BJ (cell line): ENCODE measurements at regions not wholly inside any gene's neighbourhood (a gene's known extent, or its start where the extent isn't known, plus 50 kb on each side); places are given as distances from the start of the nearest gene placed in this dataset.

Experiments used
- CTCF ChIA-PET: fragments of 350-600 bp; formaldehyde crosslinking; extraction: SDS; loops from one replicate; lab custom pipeline; 2021; ENCODE audit warnings: antibody characterized with exemption, inconsistent platforms; lab: Yijun Ruan, JAX
- POLR2A ChIA-PET: fragments of 300-600 bp; sonication (Branson Sonifier 250); formaldehyde crosslinking; extraction: SDS; loops from one replicate; lab custom pipeline; 2021; ENCODE audit warnings: antibody characterized with exemption; lab: Charles Lee
- DNase-seq: peaks from one replicate; pipeline ENCODE4 v3.0.0-alpha.2; 2011; ENCODE audit warnings: low read depth
- H3K27me3 ChIP-seq: 2 replicates; pipeline ENCODE4 v1.6.0; 2011; ENCODE audit warnings: low read length; ENCODE audit not compliant: control insufficient read depth, insufficient read depth
- H3K36me3 ChIP-seq: 2 replicates; pipeline ENCODE4 v1.5.1; 2011; ENCODE audit warnings: low read length; ENCODE audit not compliant: control insufficient read depth, insufficient read depth
- H3K4me3 ChIP-seq: 2 replicates; pipeline ENCODE4 v1.5.1; 2011; ENCODE audit warnings: low read depth, mild to moderate bottlenecking, control low read depth, low read length
- TF ChIP-seq, protein P1 (sequence below): IDR thresholded peaks from 2 replicates; pipeline ENCODE4 v1.5.1; 2011; ENCODE audit warnings: low read depth, mild to moderate bottlenecking, control low read depth, inconsistent platforms, low read length, moderate library complexity; ENCODE audit not compliant: insufficient read depth

- Histone ChIP-seq H3K27me3 (no peaks in the 10 kb centered on the region), H3K4me3 (no peak overlapping the region), H3K36me3 (no peaks in the 10 kb centered on the region)
- DNase-seq: no peak
- POLR2A ChIA-PET: interaction anchor here (0.8 to 1.3 kb wide), 2 partner anchors 71 to 73 kb away, joined by 3 read pairs; no protein-coding TSS in a partner anchor
- CTCF ChIA-PET: interaction anchor here (0.7 to 1.7 kb wide), 2 partner anchors 9 to 103 kb away, joined by 3 to 4 read pairs; no protein-coding TSS in a partner anchor
- TF ChIP-seq, protein P1, sequence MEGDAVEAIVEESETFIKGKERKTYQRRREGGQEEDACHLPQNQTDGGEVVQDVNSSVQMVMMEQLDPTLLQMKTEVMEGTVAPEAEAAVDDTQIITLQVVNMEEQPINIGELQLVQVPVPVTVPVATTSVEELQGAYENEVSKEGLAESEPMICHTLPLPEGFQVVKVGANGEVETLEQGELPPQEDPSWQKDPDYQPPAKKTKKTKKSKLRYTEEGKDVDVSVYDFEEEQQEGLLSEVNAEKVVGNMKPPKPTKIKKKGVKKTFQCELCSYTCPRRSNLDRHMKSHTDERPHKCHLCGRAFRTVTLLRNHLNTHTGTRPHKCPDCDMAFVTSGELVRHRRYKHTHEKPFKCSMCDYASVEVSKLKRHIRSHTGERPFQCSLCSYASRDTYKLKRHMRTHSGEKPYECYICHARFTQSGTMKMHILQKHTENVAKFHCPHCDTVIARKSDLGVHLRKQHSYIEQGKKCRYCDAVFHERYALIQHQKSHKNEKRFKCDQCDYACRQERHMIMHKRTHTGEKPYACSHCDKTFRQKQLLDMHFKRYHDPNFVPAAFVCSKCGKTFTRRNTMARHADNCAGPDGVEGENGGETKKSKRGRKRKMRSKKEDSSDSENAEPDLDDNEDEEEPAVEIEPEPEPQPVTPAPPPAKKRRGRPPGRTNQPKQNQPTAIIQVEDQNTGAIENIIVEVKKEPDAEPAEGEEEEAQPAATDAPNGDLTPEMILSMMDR: no peak
Measured at GRCh38 chr14:80316441-80316840, 105.1 kb upstream of the DIO2 start.

- Histone ChIP-seq H3K27me3 (no peaks in the 10 kb centered on the region), H3K36me3 (no peaks in the 10 kb centered on the region), H3K4me3 (no peak overlapping the region)
- peak; percentile 52 for DNase-seq
- ChIA-PET CTCF (interaction anchor here (1.7 kb wide), 1 partner anchor 10 kb away, joined by 4 read pairs; no protein-coding TSS in a partner anchor), POLR2A (interaction anchor here (0.8 to 1.3 kb wide), 4 partner anchors 37 to 323 kb away, joined by 3 to 5 read pairs (median 3); no protein-coding TSS in a partner anchor)
- TF ChIP-seq, protein P1: no peak
Measured at GRCh38 chr14:80315681-80316080, 104.4 kb upstream of the DIO2 start.

- ChIA-PET CTCF (interaction anchor here (0.9 to 2.1 kb wide), 4 partner anchors 11 to 322 kb away, joined by 3 to 5 read pairs (median 4); no protein-coding TSS in a partner anchor), POLR2A (interaction anchor here (1.0 kb wide), 1 partner anchor 74 kb away, joined by 3 read pairs; no protein-coding TSS in a partner anchor)
- DNase-seq: peak; percentile 90
- H3K36me3 ChIP-seq: no peaks in the 10 kb centered on the region
- TF ChIP-seq, protein P1: no peak
- no peak overlapping the region for H3K4me3 ChIP-seq
- H3K27me3 ChIP-seq: no peaks in the 10 kb centered on the region
Measured at GRCh38 chr14:80313806-80314205, 102.5 kb upstream of the DIO2 start.

- TF ChIP-seq, protein P1: no peak
- Histone ChIP-seq H3K4me3 (no peak overlapping the region), H3K36me3 (no peaks in the 10 kb centered on the region), H3K27me3 (no peaks in the 10 kb centered on the region)
- POLR2A ChIA-PET: no interaction called here
- DNase-seq: no peak
- CTCF ChIA-PET: no interaction called here
Measured at GRCh38 chr14:80310938-80311750, 99.8 kb upstream of the DIO2 start.

DNA sequence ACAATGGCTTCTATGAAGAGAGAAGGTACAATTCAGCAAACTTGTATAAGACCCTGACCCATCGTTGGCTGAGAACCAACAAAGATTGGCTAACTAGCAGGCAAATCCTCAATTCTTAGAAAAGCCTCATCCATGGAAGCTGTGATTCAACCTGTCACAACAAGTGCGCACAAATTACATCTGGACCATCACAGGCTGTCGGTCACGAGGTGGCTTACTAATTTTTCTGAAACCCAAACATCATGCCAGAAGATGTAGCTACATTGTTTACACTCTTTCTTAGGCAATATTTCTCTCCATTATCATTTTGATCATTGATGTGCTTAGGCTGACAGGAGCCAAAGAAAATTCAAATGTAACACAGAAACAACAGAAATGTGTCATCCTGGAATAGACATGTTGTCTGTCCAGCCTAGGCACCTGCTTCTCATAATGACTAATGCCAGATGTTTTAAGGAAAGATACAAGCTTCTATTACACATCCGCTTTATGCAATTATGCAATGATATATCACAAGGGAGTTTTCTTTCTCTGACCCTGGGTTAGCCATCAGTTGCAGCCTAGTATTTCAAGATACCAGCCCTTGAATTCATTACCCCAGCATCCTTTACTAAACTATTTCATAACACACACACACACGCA lies 92.9 kb upstream of the DIO2 start:
- Histone ChIP-seq H3K4me3 (no peak overlapping the region), H3K27me3 (no peaks in the 10 kb centered on the region), H3K36me3 (no peaks in the 10 kb centered on the region)
- ChIA-PET POLR2A (no interaction called here), CTCF (interaction anchor here (0.6 to 1.4 kb wide), 2 partner anchors 9 to 88 kb away, joined by 3 read pairs; no protein-coding TSS in a partner anchor)
- TF ChIP-seq, protein P1: no peak
- DNase-seq: no peak
